GM19397 (cell line): ENCODE measurements at regions not wholly inside any gene's neighbourhood (a gene's known extent, or its start where the extent isn't known, plus 50 kb on each side); places are given as distances from the start of the nearest gene placed in this dataset.
"Not testable (repeated sequence)": the region's sequence is repeated elsewhere in the genome, so short reads cannot be mapped to it uniquely, and the experiment has no call there.

Experiments used
- ATAC-seq: cut with Tn5 transposase; IDR thresholded peaks from one replicate; pipeline ENCODE4 v1.9.1; 2021; ENCODE audit warnings: mild to moderate bottlenecking, moderate library complexity; ENCODE audit not compliant: unreplicated experiment

DNA sequence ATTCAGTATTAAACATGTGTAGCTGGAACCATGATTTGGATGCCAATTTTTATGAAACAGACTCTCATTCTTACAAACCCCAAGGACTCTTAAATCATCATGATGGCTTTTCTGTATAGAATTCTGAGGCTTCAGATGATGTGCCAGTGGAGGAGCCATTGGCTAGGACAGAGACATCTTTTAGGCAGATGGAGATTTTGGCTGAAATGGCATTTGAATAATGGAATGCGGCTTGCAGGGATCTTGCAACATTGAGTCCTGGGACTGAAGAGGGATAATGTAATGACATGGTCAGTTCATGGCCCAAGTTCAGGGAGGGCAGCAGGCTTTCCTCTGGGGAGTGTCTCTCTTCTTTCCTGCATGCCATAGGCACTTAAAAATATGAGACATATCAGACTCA, 172.4 kb downstream of the ABCA8 start:
- no peak for ATAC-seq

DNA sequence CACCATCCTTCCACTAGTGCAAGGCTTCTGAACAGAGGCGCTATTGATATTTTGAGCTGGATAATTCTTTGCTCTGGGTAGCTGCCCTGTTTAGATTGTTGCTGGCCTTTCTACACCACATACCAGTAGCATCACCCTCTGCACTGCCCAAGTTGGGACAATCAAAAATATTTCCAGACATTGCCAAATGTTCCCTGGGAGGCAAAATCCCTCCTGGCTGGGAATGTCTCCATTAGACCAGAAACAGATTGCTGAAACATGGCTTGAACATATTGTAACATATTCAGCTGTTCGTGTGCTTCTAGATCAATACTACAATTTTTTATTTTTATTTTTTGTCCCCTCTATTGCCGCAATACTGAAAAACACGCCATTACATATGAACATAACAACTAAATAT, 174.6 kb downstream of the ABCA8 start:
- ATAC-seq = no peak

DNA sequence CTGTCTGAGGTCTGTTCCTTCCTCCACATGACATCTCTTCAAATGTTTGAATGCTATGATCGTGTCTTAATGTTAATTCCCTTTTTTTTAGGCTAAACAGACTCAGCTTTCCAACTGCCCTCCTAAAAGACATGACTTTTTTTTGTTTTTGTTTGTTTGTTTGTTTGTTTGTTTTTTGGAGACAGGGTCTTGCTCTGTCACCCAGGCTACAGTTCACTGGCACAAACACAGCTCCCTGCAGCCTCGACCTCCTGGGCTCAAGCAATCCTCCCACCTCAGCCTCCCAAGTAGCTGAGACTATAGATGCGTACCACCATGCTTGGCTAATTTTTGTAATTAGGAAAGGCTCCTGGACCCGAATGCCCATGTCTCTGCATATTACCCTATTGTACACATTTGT, 176.5 kb downstream of the ABCA8 start:
- no peak for ATAC-seq

DNA sequence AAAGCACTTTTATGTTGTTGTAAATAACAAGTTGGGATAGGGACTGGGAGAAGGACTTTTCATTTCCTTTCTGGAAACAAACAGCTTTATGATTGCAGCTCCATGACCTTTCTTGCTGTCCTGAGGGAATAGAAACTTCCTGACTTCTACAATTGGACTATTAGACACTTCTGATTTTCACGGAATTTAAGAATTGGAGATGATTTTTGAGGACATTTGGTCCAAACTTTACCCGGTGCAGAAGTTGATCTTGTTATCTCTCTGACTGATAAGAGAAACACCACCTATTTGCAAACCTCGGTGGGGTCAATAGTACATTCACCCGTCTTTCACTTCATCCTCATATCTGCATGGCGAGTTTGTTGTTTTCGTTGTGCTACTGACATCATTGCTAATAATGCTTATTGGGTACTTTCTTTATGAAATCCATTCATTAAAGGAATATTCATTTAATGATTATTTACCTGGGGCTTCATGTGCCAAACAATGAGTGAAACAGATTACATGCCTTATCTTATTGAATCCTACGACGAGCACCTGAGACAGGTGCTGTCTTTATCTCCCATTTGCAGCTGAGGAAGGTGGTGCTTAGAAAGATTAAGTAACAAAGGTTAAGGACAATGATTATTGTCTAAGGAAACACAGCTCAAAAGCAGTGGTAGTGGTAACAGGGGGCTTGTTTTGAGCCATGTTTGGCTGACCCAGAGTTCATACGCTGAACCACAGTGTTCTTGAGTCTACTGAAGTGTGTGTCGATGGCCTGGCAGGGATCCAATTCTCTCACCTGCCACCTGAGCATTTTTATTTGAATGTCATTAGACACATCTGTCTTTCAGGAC, 176.9 kb upstream of the FAM20A start:
- no peak for ATAC-seq

DNA sequence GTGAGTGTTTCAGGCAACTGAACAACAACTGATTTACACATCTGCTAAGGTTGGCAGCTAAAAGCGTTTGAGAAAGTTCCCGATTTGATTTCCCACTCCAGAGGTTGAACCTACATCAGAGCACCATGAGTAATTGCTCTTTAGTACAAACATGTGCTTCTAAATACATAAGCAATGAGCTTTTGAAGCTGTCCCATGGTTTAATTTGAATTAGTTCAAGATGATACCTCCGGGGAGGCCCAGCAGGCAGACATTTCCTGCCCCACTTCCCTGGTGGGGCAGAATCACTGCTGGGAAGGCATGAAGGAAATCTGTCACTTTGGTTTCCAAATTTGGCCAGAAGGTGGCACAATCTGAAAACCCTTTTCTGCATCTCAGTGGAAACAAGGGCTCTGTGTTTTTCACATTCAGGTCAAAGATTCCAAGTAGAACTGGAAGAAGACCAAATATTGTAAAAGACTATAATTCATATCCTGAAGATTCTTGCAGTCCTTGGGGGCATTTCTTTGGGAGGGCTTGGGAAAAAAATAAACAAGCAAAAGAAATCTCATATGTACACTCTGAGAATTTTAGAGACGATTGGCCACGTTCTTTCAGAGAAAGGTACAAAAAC, 176.2 kb upstream of the FAM20A start:
- no peak for ATAC-seq

DNA sequence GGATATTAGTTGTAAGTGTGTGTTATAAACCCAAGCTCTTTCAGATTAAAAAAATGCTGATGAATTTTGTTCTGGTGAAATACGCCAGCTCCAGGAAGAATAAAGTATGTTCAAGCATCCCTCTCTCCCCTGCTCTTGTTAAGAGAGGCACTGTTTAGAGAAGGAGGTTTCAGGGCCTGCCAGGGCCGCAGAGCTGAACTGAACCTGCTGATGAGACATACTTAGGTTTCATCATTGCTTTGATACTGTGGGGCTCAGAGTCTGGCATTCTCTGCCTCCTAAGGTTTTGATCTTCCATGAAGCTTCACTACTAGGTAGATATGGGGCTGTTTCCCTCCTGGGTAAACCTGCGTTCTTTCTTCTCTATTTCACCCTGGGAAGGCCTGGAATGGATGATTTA, 175.3 kb upstream of the FAM20A start:
- no peak for ATAC-seq

DNA sequence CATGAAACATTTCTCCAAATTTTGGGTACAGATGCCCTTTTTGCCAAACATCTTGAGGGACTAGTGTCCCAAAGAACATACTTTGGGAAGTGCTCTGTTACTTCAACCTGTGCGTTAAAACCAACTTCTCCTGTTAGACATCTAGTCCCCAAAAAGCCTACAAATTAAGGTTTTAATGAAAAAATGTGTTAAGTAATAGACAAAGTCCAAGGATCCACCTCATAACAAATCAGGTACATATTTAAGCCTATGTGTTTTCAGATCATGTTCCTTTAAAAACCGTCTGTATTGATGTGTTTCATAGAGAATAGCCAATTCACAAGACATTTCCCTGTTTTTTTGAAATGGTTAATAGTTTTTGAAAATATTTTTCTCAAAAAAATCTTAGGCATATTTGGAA, 174.8 kb upstream of the FAM20A start:
- no peak for ATAC-seq

DNA sequence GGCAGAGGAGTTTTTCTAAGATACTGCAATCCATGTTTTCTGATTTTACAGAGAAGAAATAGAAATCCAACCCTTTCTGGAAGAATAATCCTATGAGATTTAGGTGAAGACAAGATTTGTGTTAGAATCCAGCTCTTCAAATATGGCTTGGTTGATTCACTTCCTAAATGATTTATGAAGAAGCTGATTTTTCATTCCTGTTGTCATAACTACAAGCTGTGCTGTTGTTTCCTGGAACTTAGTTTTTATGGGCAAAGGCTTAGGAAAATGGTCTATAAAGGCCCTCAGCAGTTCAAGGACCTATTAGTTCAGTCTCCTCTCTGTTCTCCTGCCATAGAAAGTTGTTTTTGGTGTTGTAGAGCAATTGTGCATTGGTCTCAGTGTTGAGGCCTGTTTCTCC, 174.2 kb upstream of the FAM20A start:
- ATAC-seq = no peak

DNA sequence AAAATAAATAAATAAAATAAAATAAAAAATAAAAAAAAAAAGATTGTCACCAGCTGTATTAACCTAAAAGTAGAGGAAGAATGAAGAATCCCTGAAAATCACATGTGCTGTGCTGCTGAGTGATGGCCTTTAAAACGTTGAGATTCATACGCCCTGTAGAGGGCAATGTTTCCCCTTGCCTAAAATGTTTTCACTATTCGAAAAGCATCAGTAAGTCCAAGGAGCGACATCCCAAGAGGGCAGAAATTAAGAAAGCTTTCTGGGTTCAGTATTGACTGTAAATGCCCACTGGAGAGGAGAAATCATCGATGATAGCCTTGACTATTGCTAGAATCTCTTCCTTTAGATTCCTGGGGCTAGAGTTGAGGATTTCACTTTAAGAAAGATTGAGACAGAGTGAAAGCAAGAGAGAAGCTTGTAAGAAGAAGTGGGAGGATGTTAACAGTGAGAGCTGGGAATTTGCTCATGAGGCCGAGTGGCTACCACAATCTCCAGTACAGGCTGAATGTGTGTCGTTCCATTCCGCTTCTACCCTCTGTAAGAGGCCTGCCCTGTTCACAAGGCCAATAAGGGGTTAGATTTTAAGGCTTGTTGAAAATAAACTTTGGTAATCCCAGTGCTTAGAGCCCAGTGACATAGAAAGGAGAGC, 170.8 kb upstream of the FAM20A start:
- peak; percentile 56 for ATAC-seq

DNA sequence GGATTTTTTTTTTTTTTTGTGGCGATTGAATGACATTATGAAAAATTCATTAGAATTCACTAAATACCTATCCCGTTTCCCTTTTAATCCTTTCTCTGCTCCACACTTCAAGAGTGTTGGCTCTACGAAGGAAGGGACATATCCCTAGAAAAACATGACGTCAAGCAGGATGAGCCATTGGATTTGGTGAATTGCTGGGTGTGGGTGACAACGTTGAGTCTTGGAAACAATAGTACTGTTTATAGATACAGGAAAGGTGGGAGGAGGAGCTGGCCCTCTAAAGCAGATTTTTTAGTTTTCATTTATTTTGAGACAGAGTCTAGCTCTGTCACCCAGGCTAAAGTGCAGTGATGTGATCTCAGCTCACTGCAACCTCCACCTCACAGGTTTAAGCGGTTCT, 167.6 kb upstream of the FAM20A start:
- no peak for ATAC-seq

DNA sequence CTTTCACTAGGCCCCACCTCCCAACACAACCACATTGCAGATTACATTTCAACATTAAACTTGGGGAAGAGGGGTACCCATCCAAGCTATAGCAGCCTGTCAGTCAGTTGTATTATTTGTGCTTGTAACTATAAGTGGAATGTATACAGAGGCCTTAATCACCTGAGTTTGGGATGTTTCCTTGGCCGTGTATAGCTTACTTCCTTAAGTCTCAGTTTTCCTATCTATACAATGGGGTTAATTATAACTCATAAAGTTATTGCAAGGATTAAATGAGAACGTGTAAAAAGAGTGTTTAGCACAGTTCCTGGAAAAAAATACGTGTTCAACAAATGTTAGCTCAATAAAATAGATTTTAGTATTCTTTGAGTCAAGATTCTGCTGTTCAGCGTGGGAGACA, 165.5 kb upstream of the FAM20A start:
- no peak for ATAC-seq

DNA sequence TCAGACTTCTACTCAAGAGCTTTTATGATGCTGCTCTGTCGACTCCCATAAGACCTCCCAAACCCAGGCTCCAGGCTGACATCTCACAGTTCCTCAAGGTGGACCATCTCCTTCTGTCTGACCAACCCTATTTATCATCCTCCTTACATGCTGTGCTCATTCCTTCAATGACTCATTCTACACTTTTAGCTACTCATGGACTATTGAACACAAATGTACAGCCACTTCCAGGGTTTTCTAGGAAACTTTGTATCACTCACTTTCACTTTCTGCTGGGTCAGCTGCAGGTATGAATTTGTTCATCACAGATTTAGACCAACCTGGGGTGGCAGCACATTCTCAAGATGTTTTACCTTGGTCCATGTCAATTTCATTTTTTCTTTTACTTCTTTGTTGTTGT, 162.4 kb upstream of the FAM20A start:
- ATAC-seq = no peak

DNA sequence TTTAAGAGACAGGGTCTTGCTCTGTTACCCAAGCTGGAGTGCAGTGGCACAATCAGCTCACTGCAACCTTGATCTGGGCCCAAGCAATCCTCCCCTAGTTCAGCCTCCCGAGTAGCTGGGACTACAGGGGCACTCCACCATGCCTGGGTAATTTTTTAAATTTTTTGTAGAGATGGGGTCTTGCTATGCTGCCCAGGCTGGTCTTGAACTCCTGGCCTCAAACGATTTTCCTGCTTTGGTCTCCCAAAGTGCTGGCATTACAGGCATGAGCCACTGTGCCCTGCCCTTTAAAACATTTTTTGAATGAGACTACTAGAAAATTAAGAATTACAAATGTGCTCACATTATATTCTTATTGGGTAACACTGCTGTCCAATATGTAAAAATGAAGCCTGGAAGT, 161.7 kb upstream of the FAM20A start:
- ATAC-seq = no peak

DNA sequence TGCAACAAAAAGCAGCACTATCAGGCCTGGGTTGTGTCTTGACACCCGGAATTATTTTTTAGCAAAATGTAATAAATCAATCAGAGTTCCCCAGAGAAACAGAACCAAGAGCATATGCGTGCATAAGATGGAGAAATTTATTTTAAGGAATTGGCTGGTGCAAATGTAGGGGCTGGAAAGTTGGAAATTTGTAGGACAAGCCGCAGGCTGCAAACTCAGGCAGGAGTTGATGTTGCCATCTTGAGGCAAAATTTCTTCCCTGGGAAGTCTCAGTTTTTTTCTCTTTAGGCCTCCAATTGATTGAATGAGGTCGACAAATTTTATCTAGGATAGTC, 158.9 kb upstream of the FAM20A start:
- no peak for ATAC-seq

DNA sequence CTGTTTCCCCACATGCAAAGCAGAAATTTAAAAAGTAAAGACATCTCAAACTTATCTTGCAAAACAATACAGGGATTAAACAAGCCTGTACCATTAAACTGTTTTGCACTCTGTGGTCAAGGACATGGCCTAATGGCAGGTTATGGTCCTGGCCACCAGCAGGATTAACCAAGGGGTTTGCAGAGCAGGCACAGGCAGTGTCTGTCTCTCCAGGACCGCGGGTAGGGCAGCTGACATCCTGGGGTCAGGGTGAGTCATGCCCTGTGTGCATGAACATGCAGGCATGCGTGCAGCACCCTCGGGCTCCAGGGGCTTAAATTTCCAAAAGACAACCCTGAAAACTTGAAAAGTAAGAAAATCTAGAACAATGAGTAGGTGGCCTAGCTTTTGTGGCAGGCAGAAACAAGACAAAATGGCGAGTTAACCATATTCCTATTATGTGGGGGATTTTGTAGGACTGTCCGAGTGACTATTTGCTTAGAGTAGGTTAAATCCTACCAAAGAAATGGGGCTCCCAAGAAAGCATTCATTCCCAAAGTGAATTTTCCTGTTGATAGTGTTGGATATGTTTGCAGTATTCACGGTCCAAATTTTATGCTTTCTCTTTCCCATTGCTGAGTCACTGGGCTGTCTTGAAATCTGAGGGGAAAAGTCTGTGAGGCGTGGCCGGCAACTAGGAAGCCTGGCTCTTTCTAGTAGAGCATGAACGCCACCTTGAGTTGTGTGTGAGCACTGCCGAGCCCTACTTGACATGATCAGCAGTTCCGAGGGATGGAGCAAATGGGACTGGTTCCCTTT, 158.4 kb upstream of the FAM20A start:
- peak; percentile 62 for ATAC-seq

DNA sequence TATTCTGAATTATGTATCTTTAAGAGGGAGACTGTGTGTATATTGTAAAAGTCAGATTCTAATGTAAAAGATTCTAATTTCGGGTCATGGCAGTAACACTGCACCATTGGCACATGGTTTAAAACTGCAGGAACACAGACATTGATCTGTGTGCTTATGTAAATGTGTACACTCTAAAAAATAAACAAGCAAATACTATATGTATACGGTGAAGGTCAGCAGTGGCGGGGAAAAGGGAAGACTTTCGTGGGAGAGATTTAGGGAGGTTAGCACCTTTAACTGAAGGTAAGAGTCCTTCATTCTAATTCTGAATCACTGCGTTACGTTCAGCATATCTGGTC, 157.8 kb upstream of the FAM20A start:
- no peak for ATAC-seq

DNA sequence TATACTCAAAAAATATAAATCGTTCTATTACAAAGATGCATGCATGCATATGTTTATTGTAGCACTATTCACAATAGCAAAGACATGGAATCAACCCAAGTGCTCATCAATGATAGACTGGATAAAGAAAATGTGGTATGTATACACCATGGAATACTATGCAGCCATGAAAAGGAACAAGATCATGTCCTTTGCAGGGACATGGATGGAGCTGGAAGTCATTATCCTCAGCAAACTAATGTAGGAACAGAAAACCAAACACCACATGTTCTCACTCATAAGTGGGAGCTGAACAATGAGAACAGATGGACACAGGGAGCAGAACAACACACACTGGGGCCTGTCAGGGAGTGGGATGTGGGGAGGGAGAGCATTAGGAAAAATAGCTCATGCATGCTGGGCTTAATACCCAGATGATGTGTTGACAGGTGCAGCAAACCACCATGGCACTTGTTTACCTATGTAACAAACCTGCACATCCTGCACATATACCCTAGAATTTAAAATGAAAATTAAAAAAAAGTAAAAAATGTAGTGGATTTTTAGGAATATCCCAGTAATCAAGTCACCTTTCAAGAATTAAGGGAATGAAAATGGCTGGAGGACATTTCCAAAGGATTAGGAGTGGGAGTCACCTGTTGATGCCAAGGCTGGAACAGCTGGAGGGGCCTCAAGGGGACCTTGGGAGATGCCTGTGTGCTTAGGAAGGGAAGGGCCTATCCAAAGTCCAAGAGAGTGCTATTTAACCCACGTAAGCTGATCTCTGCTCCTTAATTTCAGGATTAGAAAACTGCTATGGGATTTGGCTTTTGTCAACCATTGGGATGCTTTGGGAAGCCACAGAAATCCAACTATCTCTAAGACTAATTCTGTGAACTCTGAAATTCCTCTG, 156.9 kb upstream of the FAM20A start:
- ATAC-seq = not testable (repeated sequence)

DNA sequence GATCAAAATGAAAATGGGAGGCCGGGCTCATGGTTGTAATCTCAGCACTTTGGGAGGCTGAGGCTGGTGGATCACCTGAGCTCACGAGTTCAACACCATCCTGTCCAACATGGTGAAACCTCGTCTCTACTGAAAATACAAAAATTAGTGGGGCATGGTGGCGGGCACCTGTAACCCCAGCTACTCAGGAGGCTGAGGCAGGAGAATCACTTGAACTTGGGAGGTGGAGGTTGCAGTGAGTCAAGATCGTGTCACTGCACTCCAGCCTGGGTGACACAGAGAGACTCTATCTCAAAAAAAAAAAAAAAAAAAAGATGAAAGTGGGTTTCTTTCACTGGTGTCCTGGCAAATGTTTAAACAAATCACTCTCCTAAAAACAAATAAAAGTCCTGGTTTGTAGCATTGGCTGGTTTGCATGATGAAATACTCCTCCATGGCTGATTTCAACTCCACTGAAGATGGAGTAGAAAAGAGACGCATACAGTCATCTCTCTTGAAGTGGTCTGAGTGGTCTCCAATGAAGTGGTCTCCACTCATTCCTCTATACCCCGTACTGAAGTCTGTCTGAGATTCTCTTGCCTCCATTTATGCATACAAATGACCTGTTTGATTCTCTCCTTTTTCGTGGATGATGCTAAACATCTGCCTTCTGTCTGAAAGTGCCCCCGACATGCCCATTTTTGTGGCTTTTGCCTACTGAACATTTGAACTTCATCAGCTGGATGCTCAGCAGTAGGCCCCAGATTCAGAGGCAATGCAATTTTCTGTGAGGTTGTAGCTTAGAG, 153.0 kb upstream of the FAM20A start:
- ATAC-seq = no peak

DNA sequence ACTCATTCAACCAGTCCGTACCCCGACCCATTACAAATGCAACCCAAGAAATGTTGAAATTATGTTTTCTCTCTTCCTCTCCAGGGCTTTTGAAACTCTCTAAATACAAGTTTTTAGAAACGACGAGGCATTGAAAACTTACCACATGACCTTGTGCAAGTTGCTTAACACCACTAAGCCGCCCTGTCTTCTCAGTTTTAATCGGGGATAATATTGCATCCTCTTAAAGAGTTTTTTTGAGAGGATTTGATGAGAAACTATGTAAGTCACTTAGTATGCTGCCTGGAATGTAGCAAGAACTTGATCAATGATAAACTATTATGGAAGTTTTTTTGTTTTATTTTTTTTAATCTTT, 149.0 kb upstream of the FAM20A start:
- no peak for ATAC-seq
